ENCODE measurements at regions not wholly inside any gene's neighbourhood (a gene's known extent, or its start where the extent isn't known, plus 50 kb on each side); places are given as distances from the start of the nearest gene placed in this dataset.

- Histone ChIP-seq H2BK12ac (ENCODE audit: insufficient read length, low read depth, low read length) (no peak overlapping the region), H3K9ac (ENCODE audit: extremely low read depth, insufficient read length, low read length) (no peak overlapping the region), H4K91ac (ENCODE audit: insufficient read length, low read depth, low read length) (no peak overlapping the region), H3K79me1 (ENCODE audit: insufficient read depth, low read depth, low read length, poor library complexity, severe bottlenecking) (no peaks in the 10 kb centered on the region), H2BK120ac (ENCODE audit: low read depth, low read length, poor library complexity, severe bottlenecking) (no peak overlapping the region), H3K23ac (ENCODE audit: insufficient read length, low read depth, low read length) (no peak overlapping the region), H3K79me2 (ENCODE audit: insufficient read depth, low read length) (no peaks in the 10 kb centered on the region), H2AFZ (ENCODE audit: low read length) (no peak overlapping the region), H2BK5ac (ENCODE audit: insufficient read length, low read length) (no peak overlapping the region), H3K27me3 (ENCODE audit: insufficient read depth, low read length) (no peaks in the 10 kb centered on the region), H3T11ph (ENCODE audit: low read length) (no peak overlapping the region), H2BK15ac (ENCODE audit: low read depth, low read length) (no peak overlapping the region), H3K23me2 (ENCODE audit: insufficient read length, low read depth, low read length, poor library complexity, severe bottlenecking) (no peaks in the 10 kb centered on the region), H3K18ac (ENCODE audit: insufficient read length, low read depth, low read length) (no peak overlapping the region), H4K5ac (ENCODE audit: insufficient read length, low read depth, low read length) (no peak overlapping the region), H4K8ac (replicated peaks; ENCODE audit: insufficient read length, low read depth, low read length) (no peak overlapping the region), H3K9me3 (ENCODE audit: control insufficient read depth, low read depth, low read length) (no peaks in the 10 kb centered on the region), H2AK5ac (ENCODE audit: insufficient read length, low read length) (no peak overlapping the region), H2BK20ac (ENCODE audit: low read depth, low read length, poor library complexity, severe bottlenecking) (no peak overlapping the region), H3K4ac (ENCODE audit: low read depth, low read length) (no peak overlapping the region), H4K20me1 (ENCODE audit: control insufficient read depth, insufficient read depth, insufficient read length) (no peaks in the 10 kb centered on the region), H3K56ac (ENCODE audit: insufficient read length, low read depth, low read length) (no peak overlapping the region), H3K4me2 (ENCODE audit: insufficient read depth, insufficient read length, low read length) (no peak overlapping the region), H3K14ac (ENCODE audit: insufficient read depth, low read length) (no peak overlapping the region), H3K27ac (ENCODE audit: insufficient read length, low read depth, low read length) (no peak overlapping the region), H3K4me1 (ENCODE audit: insufficient read depth, low read length) (no peaks in the 10 kb centered on the region)
- Mint-ChIP-seq H3K27ac (no peak overlapping the region), H3K4me3 (no peak overlapping the region), H3K4me1 (no peaks in the 10 kb centered on the region), H3K36me3 (ENCODE audit: insufficient read depth in 1 of 3, low read depth in 3 of 3) (peaks cover 0 to 4% (median 0%) of the 10 kb centered on the region in 3 experiments; a peak in 2 of 7 replicates), H3K9me3 (peaks cover 0 to 3% of the 10 kb centered on the region in 2 experiments; a peak in 4 of 5 replicates), H3K27me3 (ENCODE audit: low read depth) (no peaks in the 10 kb centered on the region; the same call in 1 of the 2 replicates)
- DNase-seq = no peak
- WGBS (ENCODE audit: extremely low coverage, insufficient read length, low lambda C conversion rate) = no CpG with 5 or more reads among the region's 3 CpGs
- TF ChIP-seq CTCF (conservative IDR thresholded peaks at IDR 0.05) = no peak
Observed at GRCh38 chr5:67308988-67309688, 112.5 kb upstream of the CD180 start.
